ENCODE measurements at regions not wholly inside any gene's neighbourhood (a gene's known extent, or its start where the extent isn't known, plus 50 kb on each side); places are given as distances from the start of the nearest gene placed in this dataset.

DNA sequence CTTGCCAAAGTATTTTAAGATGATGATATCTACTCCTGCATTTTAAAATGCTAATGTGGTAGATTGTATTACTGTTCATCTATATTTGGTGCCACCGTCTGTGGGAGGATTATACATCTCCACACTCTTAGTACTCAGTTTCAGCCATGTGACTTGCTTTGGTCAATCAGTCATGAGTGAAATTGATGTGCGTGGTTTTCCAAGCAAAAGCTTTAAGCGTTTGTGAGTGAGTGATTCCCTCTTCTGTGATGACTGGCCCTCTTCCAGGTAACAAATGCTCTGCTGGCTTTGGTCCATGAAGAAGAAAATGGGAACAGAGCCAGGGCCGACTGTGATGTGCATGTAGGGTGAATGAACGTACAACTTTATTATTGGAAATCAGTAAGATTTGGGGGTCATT lies 330.4 kb downstream of the LPIN1 start:
- peak; percentile 52 for DNase-seq (ENCODE audit: low read depth)
- no peak overlapping the region for H3K4me3 ChIP-seq (ENCODE audit: low read length)
- TF ChIP-seq, protein P1, sequence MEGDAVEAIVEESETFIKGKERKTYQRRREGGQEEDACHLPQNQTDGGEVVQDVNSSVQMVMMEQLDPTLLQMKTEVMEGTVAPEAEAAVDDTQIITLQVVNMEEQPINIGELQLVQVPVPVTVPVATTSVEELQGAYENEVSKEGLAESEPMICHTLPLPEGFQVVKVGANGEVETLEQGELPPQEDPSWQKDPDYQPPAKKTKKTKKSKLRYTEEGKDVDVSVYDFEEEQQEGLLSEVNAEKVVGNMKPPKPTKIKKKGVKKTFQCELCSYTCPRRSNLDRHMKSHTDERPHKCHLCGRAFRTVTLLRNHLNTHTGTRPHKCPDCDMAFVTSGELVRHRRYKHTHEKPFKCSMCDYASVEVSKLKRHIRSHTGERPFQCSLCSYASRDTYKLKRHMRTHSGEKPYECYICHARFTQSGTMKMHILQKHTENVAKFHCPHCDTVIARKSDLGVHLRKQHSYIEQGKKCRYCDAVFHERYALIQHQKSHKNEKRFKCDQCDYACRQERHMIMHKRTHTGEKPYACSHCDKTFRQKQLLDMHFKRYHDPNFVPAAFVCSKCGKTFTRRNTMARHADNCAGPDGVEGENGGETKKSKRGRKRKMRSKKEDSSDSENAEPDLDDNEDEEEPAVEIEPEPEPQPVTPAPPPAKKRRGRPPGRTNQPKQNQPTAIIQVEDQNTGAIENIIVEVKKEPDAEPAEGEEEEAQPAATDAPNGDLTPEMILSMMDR (conservative IDR thresholded peaks at IDR 0.05; ENCODE audit: low read depth, low read length): no peak

DNA sequence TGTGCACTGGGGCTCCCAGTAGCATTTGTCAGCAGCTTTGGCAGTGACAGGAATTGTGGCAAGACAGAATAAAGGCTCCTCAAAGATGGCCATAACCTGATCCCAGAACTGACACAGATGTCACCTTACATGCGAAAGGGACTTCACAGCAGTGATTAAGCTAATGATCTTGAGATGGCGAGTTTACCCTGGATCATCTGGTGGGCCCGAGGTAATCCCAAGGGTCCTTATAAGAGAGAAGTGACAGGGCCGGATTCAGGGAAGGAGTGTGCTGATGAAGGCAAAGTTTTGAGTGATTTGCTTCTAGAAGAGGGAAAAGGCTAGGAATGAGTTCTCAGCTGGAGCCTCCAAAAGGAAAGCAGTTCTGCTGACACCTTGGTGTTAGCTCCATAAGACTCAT lies 333.9 kb downstream of the LPIN1 start:
- DNase-seq (ENCODE audit: low read depth): no peak
- H3K4me3 ChIP-seq (ENCODE audit: low read length): no peak overlapping the region
- TF ChIP-seq, protein P1 (conservative IDR thresholded peaks at IDR 0.05; ENCODE audit: low read depth, low read length): no peak

DNA sequence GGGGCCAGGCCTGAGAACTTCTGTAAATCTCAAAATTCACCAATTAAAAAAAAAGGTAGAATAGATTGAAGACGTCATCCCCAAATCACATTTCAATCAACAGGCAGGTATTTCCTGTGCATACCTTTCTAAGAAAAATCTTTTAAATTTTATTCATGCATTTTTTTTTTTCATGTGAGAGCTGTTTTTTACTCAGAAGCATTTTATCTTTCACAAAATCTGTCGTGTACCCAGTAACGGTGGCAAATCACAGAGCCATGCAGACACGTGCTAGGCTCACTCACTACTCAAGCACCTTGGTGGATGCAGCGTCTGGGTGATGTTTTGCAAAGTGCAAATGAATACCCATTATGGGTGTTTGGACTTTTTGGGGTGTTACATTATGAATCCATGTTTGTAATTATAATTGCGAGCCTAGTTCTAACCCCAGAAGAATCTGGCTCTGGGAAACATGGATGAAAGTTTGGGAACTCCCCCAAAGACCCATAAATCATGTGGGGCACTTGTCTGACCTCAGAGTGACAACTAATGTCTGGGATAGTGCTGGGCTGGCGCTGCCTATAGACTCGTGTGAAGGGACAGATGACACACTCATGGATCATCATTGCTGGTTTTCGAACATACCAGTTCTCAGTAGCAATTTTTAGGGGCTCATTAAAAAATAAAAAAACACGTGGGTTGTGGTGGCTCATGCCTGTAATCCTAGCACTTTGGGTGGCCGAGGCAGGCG lies 335.2 kb downstream of the LPIN1 start:
- no peak overlapping the region for H3K4me3 ChIP-seq (ENCODE audit: low read length)
- no peak for DNase-seq (ENCODE audit: low read depth)
- TF ChIP-seq, protein P1 (conservative IDR thresholded peaks at IDR 0.05; ENCODE audit: low read depth, low read length): no peak

DNA sequence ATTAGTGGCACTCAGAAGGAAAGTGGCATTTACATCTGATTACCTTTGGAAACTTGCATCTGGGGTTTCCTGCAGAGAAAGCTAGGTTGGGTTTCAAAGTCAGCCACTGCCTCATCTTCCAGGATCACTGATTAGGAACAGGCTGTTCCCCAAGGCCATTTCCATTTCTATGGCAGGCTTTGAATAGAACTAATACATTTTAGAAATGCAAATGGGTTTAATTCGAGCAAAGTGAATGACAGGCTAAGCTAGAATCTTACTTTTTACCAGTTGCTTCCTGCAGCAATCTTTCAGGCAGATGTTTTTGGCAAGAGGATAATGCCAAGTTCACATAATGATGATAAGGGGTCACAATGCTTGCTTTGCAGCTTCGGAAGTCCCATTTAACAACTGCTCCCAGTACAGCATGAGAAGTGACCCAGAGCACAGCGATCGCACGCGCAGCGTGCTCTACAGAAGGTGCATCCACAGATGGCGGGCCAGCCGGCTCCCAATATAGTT lies 336.7 kb downstream of the LPIN1 start:
- no peak for DNase-seq (ENCODE audit: low read depth)
- no peak overlapping the region for H3K4me3 ChIP-seq (ENCODE audit: low read length)
- TF ChIP-seq, protein P1 (conservative IDR thresholded peaks at IDR 0.05; ENCODE audit: low read depth, low read length): no peak

DNA sequence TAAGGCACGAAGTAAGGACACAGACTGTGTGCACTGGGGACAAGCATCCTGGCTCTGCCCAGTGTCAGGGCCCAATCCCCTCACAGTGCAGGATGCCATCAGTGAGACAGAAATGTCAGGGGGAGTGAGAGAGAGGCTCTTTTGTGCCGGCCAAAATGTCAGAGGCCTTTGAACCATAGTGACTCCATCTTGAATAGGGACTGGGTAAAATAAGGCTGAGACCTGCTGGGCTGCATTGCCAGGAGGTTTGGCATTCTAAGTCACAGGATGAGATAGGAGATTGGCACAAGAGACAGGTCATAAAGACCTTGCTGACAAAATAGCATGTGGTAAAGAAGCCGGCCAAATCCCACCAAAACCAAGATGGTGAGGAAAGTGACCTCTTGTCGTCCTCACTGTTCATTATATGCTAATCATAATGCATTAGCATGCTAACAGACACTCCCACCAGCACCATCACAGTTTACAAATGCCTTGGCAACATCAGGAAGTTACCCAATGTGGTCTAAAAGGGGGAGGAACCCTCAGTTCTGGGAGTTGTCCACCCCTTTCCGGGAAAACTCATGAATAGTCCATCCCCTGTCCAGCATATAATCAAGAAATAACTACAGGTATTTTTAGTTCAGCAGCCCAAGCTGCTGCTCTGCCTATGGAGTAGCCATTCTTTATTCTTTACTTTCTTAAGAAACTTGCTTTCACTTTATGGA lies 337.4 kb downstream of the LPIN1 start:
- H3K4me3 ChIP-seq (ENCODE audit: low read length): no peak overlapping the region
- DNase-seq (ENCODE audit: low read depth): no peak
- TF ChIP-seq, protein P1 (conservative IDR thresholded peaks at IDR 0.05; ENCODE audit: low read depth, low read length): no peak

DNA sequence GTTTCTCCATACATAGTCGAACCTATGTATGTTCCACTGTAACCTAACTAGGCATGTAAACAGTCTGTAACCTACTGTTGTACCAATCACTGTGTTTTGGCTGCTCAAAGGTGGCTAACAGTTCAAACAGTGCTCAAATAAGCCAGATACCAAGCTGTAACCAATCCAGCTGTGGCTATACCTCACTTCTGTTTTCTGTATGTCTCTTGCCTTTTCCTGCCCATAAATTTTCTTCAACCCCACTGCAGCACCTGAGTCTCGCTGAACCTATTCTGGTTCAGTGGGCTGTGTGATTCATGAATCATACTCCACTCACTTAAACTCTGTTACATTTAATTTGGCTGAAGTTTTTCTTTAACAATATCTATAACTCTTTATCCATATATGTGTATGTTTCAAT lies 340.7 kb downstream of the LPIN1 start:
- TF ChIP-seq, protein P1 (conservative IDR thresholded peaks at IDR 0.05; ENCODE audit: low read depth, low read length): no peak
- H3K4me3 ChIP-seq (ENCODE audit: low read length): no peak overlapping the region
- DNase-seq (ENCODE audit: low read depth): no peak
